ENCODE measurements at regions not wholly inside any gene's neighbourhood (a gene's known extent, or its start where the extent isn't known, plus 50 kb on each side); places are given as distances from the start of the nearest gene placed in this dataset.

DNA sequence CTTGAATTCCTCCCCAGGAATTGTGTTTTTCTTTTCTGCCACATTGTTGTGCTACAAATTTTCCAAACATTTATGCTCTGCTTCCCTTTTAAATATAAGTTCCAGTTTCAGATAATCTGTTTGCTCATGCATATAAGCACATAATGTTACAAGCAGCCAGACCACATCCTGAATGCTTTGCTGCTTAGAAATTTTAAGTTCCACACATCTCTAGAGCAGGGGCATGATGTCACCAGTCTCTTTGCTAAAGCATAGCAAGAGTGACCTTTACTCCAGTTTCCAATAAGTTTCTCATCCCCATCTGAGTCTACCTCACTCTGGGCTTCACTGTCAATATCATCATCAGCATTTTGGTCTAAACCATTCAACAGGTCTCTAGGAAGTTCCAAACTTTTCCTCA, 932.5 kb downstream of the SH3BGRL start:
- H3K27me3 ChIP-seq (ENCODE audit: control insufficient read depth, extremely low read depth, insufficient read depth, low read length): no peaks in the 10 kb centered on the region
- TF ChIP-seq, protein P1, sequence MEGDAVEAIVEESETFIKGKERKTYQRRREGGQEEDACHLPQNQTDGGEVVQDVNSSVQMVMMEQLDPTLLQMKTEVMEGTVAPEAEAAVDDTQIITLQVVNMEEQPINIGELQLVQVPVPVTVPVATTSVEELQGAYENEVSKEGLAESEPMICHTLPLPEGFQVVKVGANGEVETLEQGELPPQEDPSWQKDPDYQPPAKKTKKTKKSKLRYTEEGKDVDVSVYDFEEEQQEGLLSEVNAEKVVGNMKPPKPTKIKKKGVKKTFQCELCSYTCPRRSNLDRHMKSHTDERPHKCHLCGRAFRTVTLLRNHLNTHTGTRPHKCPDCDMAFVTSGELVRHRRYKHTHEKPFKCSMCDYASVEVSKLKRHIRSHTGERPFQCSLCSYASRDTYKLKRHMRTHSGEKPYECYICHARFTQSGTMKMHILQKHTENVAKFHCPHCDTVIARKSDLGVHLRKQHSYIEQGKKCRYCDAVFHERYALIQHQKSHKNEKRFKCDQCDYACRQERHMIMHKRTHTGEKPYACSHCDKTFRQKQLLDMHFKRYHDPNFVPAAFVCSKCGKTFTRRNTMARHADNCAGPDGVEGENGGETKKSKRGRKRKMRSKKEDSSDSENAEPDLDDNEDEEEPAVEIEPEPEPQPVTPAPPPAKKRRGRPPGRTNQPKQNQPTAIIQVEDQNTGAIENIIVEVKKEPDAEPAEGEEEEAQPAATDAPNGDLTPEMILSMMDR (optimal IDR thresholded peaks at IDR 0.05 in 1 of 3, IDR thresholded peaks at IDR 0.05 in 1 of 3, conservative IDR thresholded peaks at IDR 0.05 in 1 of 3; ENCODE audit: extremely low read depth in 1 of 3, insufficient read depth in 2 of 3, low read length in 3 of 3): no peak
- no peak for TF ChIP-seq EZH2 (IDR thresholded peaks at IDR 0.05; ENCODE audit: low read length)
- no peak overlapping the region for H2AFZ ChIP-seq (ENCODE audit: control insufficient read depth, low read length)
- H3K27ac ChIP-seq (ENCODE audit: control insufficient read depth, insufficient read depth, low read length): no peak overlapping the region
- no peak overlapping the region for H3K9ac ChIP-seq (ENCODE audit: control insufficient read depth, extremely low read depth, insufficient read depth, low read length)
- H4K20me1 ChIP-seq (ENCODE audit: control insufficient read depth, extremely low read depth, insufficient read depth, low read length): no peaks in the 10 kb centered on the region
- dilution Hi-C loops (cut with MboI; ENCODE audit: extremely low pct_ligation_motif_present, low sequenced_read_pairs): no loop called here
- H3K36me3 ChIP-seq (ENCODE audit: control insufficient read depth in 2 of 2, extremely low read depth in 1 of 2, insufficient read depth in 2 of 2, low read length in 2 of 2): no peaks in the 10 kb centered on the region
- no peaks in the 10 kb centered on the region for H3K79me2 ChIP-seq (ENCODE audit: control insufficient read depth, insufficient read depth, low read length)
- no peak overlapping the region for H3K4me2 ChIP-seq (ENCODE audit: control insufficient read depth, extremely low read depth, insufficient read depth, low read depth, low read length)
- no peak overlapping the region for H3K4me3 ChIP-seq (ENCODE audit: control insufficient read depth in 2 of 3, extremely low read depth in 1 of 3, insufficient read depth in 2 of 3, low read depth in 1 of 3, low read length in 3 of 3)
- no peak for FAIRE-seq
- H3K9me1 ChIP-seq (ENCODE audit: control insufficient read depth, extremely low read depth, insufficient read depth, low read length): no peaks in the 10 kb centered on the region
- DNase-seq (ENCODE audit: low read depth, low spot score): no peak
- no peaks in the 10 kb centered on the region for H3K4me1 ChIP-seq (ENCODE audit: control insufficient read depth, extremely low read depth, insufficient read depth, low read length)
- no peaks in the 10 kb centered on the region for H3K9me3 ChIP-seq (ENCODE audit: control insufficient read depth, low read depth, low read length)

DNA sequence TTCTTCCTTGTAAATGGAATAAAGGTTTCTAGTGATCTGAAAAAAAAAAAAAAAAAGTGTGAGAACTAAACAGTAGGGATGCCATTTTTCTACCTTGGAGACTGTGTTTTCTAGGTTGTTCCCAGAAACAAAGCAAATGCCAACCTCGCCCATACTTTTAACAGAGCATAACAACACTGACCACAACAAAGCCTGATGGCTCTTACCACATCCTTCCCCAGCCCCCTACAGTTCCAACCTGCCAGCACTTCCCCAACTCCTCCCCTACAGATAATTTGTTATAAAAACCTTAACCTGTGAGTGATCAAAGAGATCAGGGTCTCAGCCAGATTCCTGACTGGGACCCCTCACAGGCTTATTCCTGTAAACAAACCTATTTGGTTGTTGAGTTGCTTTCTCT, 940.0 kb downstream of the SH3BGRL start:
- no peak for TF ChIP-seq EZH2 (IDR thresholded peaks at IDR 0.05; ENCODE audit: low read length)
- TF ChIP-seq, protein P1 (optimal IDR thresholded peaks at IDR 0.05 in 1 of 3, IDR thresholded peaks at IDR 0.05 in 1 of 3, conservative IDR thresholded peaks at IDR 0.05 in 1 of 3; ENCODE audit: extremely low read depth in 1 of 3, insufficient read depth in 2 of 3, low read length in 3 of 3): no peak
- dilution Hi-C loops (cut with MboI; ENCODE audit: extremely low pct_ligation_motif_present, low sequenced_read_pairs): no loop called here
- H2AFZ ChIP-seq (ENCODE audit: control insufficient read depth, low read length): no peak overlapping the region
- DNase-seq (ENCODE audit: low read depth, low spot score) (no peak), FAIRE-seq (no peak)
- no peaks in the 10 kb centered on the region for H3K9me1 ChIP-seq (ENCODE audit: control insufficient read depth, extremely low read depth, insufficient read depth, low read length)
- no peaks in the 10 kb centered on the region for H4K20me1 ChIP-seq (ENCODE audit: control insufficient read depth, extremely low read depth, insufficient read depth, low read length)
- H3K4me1 ChIP-seq (ENCODE audit: control insufficient read depth, extremely low read depth, insufficient read depth, low read length): no peaks in the 10 kb centered on the region
- no peaks in the 10 kb centered on the region for H3K9me3 ChIP-seq (ENCODE audit: control insufficient read depth, low read depth, low read length)
- no peak overlapping the region for H3K4me2 ChIP-seq (ENCODE audit: control insufficient read depth, extremely low read depth, insufficient read depth, low read depth, low read length)
- no peak overlapping the region for H3K27ac ChIP-seq (ENCODE audit: control insufficient read depth, insufficient read depth, low read length)
- H3K9ac ChIP-seq (ENCODE audit: control insufficient read depth, extremely low read depth, insufficient read depth, low read length): no peak overlapping the region
- H3K4me3 ChIP-seq (ENCODE audit: control insufficient read depth in 2 of 3, extremely low read depth in 1 of 3, insufficient read depth in 2 of 3, low read depth in 1 of 3, low read length in 3 of 3): no peak overlapping the region
- no peaks in the 10 kb centered on the region for H3K27me3 ChIP-seq (ENCODE audit: control insufficient read depth, extremely low read depth, insufficient read depth, low read length)
- H3K79me2 ChIP-seq (ENCODE audit: control insufficient read depth, insufficient read depth, low read length): no peaks in the 10 kb centered on the region
- no peaks in the 10 kb centered on the region for H3K36me3 ChIP-seq (ENCODE audit: control insufficient read depth in 2 of 2, extremely low read depth in 1 of 2, insufficient read depth in 2 of 2, low read length in 2 of 2)
